HepG2 (cell line): ENCODE measurements at regions not wholly inside any gene's neighbourhood (a gene's known extent, or its start where the extent isn't known, plus 50 kb on each side); places are given as distances from the start of the nearest gene placed in this dataset.
A peak's percentile ranks its signal among the peaks of the same experiment; 100 is the strongest.

Source experiments
- CTCF ChIP-seq: sonication (generic); formaldehyde crosslinking; IDR thresholded peaks from 2 replicates; pipeline ENCODE4 v1.5.0; 2020; ENCODE audit warnings: mild to moderate bottlenecking, missing genetic modification reagents, moderate library complexity
- NFE2L1 ChIP-seq: sonication (generic); formaldehyde crosslinking; IDR thresholded peaks from 2 replicates; pipeline ENCODE4 v1.4.0; 2020; ENCODE audit warnings: missing genetic modification reagents, mild to moderate bottlenecking, borderline replicate concordance
- POLR2A ChIP-seq, 2 experiments: IDR thresholded peaks; 2 replicates each; pipeline ENCODE4 v1.6.1; 2011; ENCODE audit warnings: low read depth in 2 of 2, low read length in 2 of 2, mild to moderate bottlenecking in 1 of 2, moderate library complexity in 1 of 2; ENCODE audit not compliant: insufficient read depth in 1 of 2
- ZFP82 ChIP-seq: sonication (generic); formaldehyde crosslinking; IDR thresholded peaks from 2 replicates; pipeline ENCODE4 v1.5.1; 2020; ENCODE audit warnings: mild to moderate bottlenecking, missing genetic modification reagents, borderline replicate concordance
- TF ChIP-seq, protein P1 (sequence below): sonication (generic); formaldehyde crosslinking; conservative IDR thresholded peaks from 2 replicates; pipeline ENCODE4 v1.4.0; 2020; ENCODE audit warnings: missing genetic modification reagents

GRCh38 chr7:21261627-21262594 is 166.0 kb upstream of the SP4 start:
- TF ChIP-seq NFE2L1 (CRISPR knock-in tag) (no peak), POLR2A (IDR thresholded peaks at IDR 0.05; ENCODE audit: insufficient read depth in 1 of 2, low read depth in 2 of 2, low read length in 2 of 2) (no peak), ZFP82 (CRISPR knock-in tag) (no peak), CTCF (peak; percentile 64)
- TF ChIP-seq, protein P1, sequence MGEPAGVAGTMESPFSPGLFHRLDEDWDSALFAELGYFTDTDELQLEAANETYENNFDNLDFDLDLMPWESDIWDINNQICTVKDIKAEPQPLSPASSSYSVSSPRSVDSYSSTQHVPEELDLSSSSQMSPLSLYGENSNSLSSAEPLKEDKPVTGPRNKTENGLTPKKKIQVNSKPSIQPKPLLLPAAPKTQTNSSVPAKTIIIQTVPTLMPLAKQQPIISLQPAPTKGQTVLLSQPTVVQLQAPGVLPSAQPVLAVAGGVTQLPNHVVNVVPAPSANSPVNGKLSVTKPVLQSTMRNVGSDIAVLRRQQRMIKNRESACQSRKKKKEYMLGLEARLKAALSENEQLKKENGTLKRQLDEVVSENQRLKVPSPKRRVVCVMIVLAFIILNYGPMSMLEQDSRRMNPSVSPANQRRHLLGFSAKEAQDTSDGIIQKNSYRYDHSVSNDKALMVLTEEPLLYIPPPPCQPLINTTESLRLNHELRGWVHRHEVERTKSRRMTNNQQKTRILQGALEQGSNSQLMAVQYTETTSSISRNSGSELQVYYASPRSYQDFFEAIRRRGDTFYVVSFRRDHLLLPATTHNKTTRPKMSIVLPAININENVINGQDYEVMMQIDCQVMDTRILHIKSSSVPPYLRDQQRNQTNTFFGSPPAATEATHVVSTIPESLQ = no peak
